HepG2 (cell line): ENCODE measurements at regions not wholly inside any gene's neighbourhood (a gene's known extent, or its start where the extent isn't known, plus 50 kb on each side); places are given as distances from the start of the nearest gene placed in this dataset.

Experiments
- AFF4 ChIP-seq: sonication (generic); formaldehyde crosslinking; IDR thresholded peaks from 2 replicates; pipeline ENCODE4 v1.4.0; 2020; ENCODE audit warnings: missing genetic modification reagents
- ATF6 ChIP-seq: sonication (generic); formaldehyde crosslinking; conservative IDR thresholded peaks from 2 replicates; pipeline ENCODE4 v1.4.0; 2020; ENCODE audit warnings: missing genetic modification reagents
- CC2D1A ChIP-seq: sonication (generic); formaldehyde crosslinking; IDR thresholded peaks from 2 replicates; pipeline ENCODE4 v1.8.1; 2023; ENCODE audit warnings: mild to moderate bottlenecking, missing genetic modification reagents
- CCDC6 ChIP-seq: sonication (generic); formaldehyde crosslinking; IDR thresholded peaks from 2 replicates; pipeline ENCODE4 v1.8.1; 2022; ENCODE audit warnings: mild to moderate bottlenecking, missing genetic modification reagents, moderate library complexity
- E2F5 ChIP-seq: sonication (generic); formaldehyde crosslinking; conservative IDR thresholded peaks from 2 replicates; pipeline ENCODE4 v1.4.0; 2020; ENCODE audit warnings: missing genetic modification reagents
- HNRNPK ChIP-seq: fragments of 200-400 bp; formaldehyde crosslinking; IDR thresholded peaks from 2 replicates; pipeline ENCODE4 v1.6.1; 2018; ENCODE audit warnings: low read length, low read depth, moderate library complexity, mild to moderate bottlenecking; ENCODE audit not compliant: poor library complexity, severe bottlenecking
- RERE ChIP-seq: IDR thresholded peaks from 2 replicates; pipeline ENCODE4 v1.6.1; 2016; ENCODE audit warnings: low read depth, missing genetic modification reagents, missing compliant biosample characterization
- RXRB ChIP-seq: IDR thresholded peaks from 2 replicates; pipeline ENCODE4 v1.6.1; 2016; ENCODE audit warnings: borderline replicate concordance, missing genetic modification reagents, missing compliant biosample characterization
- SP5 ChIP-seq: IDR thresholded peaks from 2 replicates; pipeline ENCODE4 v1.6.1; 2016; ENCODE audit warnings: low read depth, borderline replicate concordance
- SRSF9 ChIP-seq: fragments of 200-400 bp; formaldehyde crosslinking; IDR thresholded peaks from 2 replicates; pipeline ENCODE4 v1.6.1; 2018; ENCODE audit warnings: borderline replicate concordance, mild to moderate bottlenecking, low read depth, low read length; ENCODE audit not compliant: insufficient read depth, poor library complexity, severe bottlenecking
- THYN1 ChIP-seq: sonication (generic); formaldehyde crosslinking; IDR thresholded peaks from 2 replicates; pipeline ENCODE4 v1.8.1; 2023; ENCODE audit warnings: low read depth, mild to moderate bottlenecking, moderate library complexity, missing genetic modification reagents, borderline replicate concordance
- ZFP36L2 ChIP-seq: sonication (generic); formaldehyde crosslinking; IDR thresholded peaks from 2 replicates; pipeline ENCODE4 v1.4.0; 2020; ENCODE audit warnings: missing genetic modification reagents
- ZNF850 ChIP-seq: sonication (generic); formaldehyde crosslinking; conservative IDR thresholded peaks from 2 replicates; pipeline ENCODE4 v1.9.0; 2021; ENCODE audit warnings: mild to moderate bottlenecking, missing genetic modification reagents

- TF ChIP-seq RERE: no peak
- no peak for TF ChIP-seq AFF4 (CRISPR knock-in tag)
- no peak for TF ChIP-seq ZFP36L2 (CRISPR knock-in tag)
- TF ChIP-seq CC2D1A (CRISPR knock-in tag): no peak
- 0 out of 2 replicates have a peak, but pooled peaks have one; percentile 34 for TF ChIP-seq RXRB
- TF ChIP-seq E2F5 (CRISPR knock-in tag): no peak
- no peak for TF ChIP-seq SRSF9
- no peak for TF ChIP-seq ATF6
- no peak for TF ChIP-seq THYN1 (CRISPR knock-in tag)
- TF ChIP-seq HNRNPK: no peak
- no peak for TF ChIP-seq CCDC6 (CRISPR knock-in tag)
- TF ChIP-seq SP5 (CRISPR knock-in tag): no peak
- TF ChIP-seq ZNF850 (CRISPR knock-in tag): no peak
Observed at GRCh38 chr1:245085508-245086095, 69.2 kb upstream of the KIF26B start (continued).
